ENCODE measurements at regions not wholly inside any gene's neighbourhood (a gene's known extent, or its start where the extent isn't known, plus 50 kb on each side); places are given as distances from the start of the nearest gene placed in this dataset.

DNA sequence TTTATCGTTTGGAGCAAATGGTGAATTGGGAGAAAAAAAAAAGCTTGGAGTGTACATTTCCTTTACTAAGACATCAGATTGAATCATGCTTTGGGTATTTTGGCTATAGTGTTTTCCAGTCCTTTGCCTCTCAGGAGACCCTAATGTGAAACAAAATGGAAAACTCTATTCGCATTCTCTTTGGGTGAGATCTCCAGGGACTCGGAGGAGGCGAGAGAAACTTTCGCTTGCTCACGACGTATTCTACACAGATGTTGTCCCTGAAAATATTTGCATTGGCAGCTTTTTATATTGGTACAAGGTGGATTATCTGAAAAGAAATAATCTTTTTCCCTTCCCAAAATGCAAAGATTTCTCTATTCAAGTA is 1240.1 kb upstream of the WWC1 start:
- intact Hi-C loops (cut with DNase I) = no loop called here
- Histone ChIP-seq H3K4me1 (replicated peaks in 1 of 2) (no peaks in the 10 kb centered on the region), H3K9me3 (replicated peaks in 1 of 3) (no peaks in the 10 kb centered on the region), H3K27me3 (no peaks in the 10 kb centered on the region), H3K4me3 (no peak overlapping the region), H3K36me3 (replicated peaks in 1 of 2) (no peaks in the 10 kb centered on the region), H3K27ac (no peak overlapping the region)
- TF ChIP-seq POLR2A (IDR thresholded peaks at IDR 0.05) = no peak
- TF ChIP-seq, protein P1, sequence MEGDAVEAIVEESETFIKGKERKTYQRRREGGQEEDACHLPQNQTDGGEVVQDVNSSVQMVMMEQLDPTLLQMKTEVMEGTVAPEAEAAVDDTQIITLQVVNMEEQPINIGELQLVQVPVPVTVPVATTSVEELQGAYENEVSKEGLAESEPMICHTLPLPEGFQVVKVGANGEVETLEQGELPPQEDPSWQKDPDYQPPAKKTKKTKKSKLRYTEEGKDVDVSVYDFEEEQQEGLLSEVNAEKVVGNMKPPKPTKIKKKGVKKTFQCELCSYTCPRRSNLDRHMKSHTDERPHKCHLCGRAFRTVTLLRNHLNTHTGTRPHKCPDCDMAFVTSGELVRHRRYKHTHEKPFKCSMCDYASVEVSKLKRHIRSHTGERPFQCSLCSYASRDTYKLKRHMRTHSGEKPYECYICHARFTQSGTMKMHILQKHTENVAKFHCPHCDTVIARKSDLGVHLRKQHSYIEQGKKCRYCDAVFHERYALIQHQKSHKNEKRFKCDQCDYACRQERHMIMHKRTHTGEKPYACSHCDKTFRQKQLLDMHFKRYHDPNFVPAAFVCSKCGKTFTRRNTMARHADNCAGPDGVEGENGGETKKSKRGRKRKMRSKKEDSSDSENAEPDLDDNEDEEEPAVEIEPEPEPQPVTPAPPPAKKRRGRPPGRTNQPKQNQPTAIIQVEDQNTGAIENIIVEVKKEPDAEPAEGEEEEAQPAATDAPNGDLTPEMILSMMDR (IDR thresholded peaks at IDR 0.05) = no peak
- no peak for DNase-seq
- 62 to 77% (median 68%) methylated on average over 7 of the region's 7 CpGs for WGBS, 4 donors

DNA sequence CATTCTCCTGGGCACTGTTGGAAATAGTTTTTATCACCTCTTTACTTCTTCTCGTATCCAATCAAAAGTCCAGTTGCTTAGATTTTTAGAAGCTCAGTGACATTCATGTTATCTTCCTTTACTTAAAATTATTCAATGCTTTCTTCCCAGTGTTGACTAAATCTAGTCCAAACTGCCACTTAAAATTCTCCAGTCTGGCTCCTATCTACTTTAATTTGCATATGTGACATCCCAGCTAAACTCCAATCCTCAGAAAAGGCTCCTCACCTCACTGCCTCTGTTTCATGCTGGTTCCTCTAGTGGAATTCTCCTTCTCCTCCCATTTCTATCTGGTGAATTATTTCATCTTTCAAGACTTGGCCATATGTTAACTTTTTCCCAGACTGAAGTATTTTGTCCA is 1238.7 kb upstream of the WWC1 start:
- intact Hi-C loops (cut with DNase I) = no loop called here
- Histone ChIP-seq H3K4me3 (no peak overlapping the region), H3K9me3 (replicated peaks in 1 of 3) (no peaks in the 10 kb centered on the region), H3K36me3 (replicated peaks in 1 of 2) (no peaks in the 10 kb centered on the region), H3K4me1 (replicated peaks in 1 of 2) (no peaks in the 10 kb centered on the region), H3K27ac (no peak overlapping the region), H3K27me3 (no peaks in the 10 kb centered on the region)
- TF ChIP-seq POLR2A (IDR thresholded peaks at IDR 0.05) = no peak
- TF ChIP-seq, protein P1 (IDR thresholded peaks at IDR 0.05) = no peak
- no peak for DNase-seq
- WGBS, 4 donors = 72 to 90% (median 75%) methylated on average over 1 of the region's 1 CpG

DNA sequence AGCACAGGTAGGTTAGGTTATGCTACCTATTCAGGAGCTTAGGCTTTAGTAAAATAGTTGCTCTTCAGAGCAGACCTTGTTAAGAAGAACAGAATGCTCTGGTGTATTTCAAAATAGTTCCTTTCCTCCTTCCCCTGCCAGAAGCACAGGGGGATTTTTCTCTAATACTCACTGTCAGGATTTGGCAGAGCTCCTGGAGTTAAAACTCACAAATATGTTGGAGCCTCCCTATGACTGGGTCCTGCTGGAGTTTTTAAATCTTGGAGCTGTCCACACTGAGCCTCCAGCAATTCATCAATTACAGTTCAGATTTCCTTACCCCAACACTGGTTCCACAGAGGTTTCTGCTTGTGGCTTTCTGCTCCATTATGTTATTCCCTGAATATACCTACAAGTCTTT is 1233.8 kb upstream of the WWC1 start:
- H3K27ac ChIP-seq = no peak overlapping the region
- H3K4me1 ChIP-seq (replicated peaks in 1 of 2) = no peaks in the 10 kb centered on the region
- H3K9me3 ChIP-seq (replicated peaks in 1 of 3) = no peaks in the 10 kb centered on the region
- H3K36me3 ChIP-seq (replicated peaks in 1 of 2) = no peaks in the 10 kb centered on the region
- no peak overlapping the region for H3K4me3 ChIP-seq
- intact Hi-C loops (cut with DNase I) = no loop called here
- no peak for TF ChIP-seq POLR2A (IDR thresholded peaks at IDR 0.05)
- TF ChIP-seq, protein P1 (IDR thresholded peaks at IDR 0.05) = no peak
- no peaks in the 10 kb centered on the region for H3K27me3 ChIP-seq
- no peak for DNase-seq

- Histone ChIP-seq H3K27ac (no peak overlapping the region), H3K36me3 (replicated peaks in 1 of 2) (no peaks in the 10 kb centered on the region), H3K27me3 (no peaks in the 10 kb centered on the region), H3K4me1 (replicated peaks in 1 of 2) (no peaks in the 10 kb centered on the region), H3K4me3 (no peak overlapping the region), H3K9me3 (replicated peaks in 1 of 3) (no peaks in the 10 kb centered on the region)
- WGBS, 4 donors = 38 to 46% (median 42%) methylated on average over 4 of the region's 4 CpGs
- TF ChIP-seq POLR2A (IDR thresholded peaks at IDR 0.05) = no peak
- TF ChIP-seq, protein P1 (IDR thresholded peaks at IDR 0.05) = no peak
- intact Hi-C loops (cut with DNase I) = no loop called here
- no peak for DNase-seq
These were observed 1229.8 kb upstream of the WWC1 start for GRCh38 chr5:167061695-167062094.
